HG03571 (cell line): ENCODE measurements at regions not wholly inside any gene's neighbourhood (a gene's known extent, or its start where the extent isn't known, plus 50 kb on each side); places are given as distances from the start of the nearest gene placed in this dataset.
"Not testable (repeated sequence)": the region's sequence is repeated elsewhere in the genome, so short reads cannot be mapped to it uniquely, and the experiment has no call there.

Source experiments
- ATAC-seq: cut with Tn5 transposase; IDR thresholded peaks from one replicate; pipeline ENCODE4 v1.9.1; 2021; ENCODE audit not compliant: unreplicated experiment

DNA sequence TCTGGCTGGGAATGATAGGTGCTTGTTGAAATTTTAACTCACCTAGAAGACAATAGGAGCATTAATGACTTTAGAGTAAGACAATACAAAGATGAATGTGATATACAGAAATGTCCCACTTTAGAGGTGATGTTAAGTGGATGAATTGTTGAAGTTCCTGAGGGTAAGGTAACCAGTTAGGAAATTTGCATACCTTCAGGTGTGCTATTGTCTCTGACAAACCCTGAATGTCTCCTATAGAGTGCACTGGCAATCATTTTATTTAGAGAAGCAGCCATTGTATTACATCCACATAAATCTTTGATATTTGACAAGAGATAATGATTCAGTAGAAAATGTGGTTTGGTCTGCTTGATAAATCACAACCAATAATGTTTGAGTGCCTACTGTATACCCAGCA is 228.5 kb downstream of the RNF144A start:
- no peak for ATAC-seq

DNA sequence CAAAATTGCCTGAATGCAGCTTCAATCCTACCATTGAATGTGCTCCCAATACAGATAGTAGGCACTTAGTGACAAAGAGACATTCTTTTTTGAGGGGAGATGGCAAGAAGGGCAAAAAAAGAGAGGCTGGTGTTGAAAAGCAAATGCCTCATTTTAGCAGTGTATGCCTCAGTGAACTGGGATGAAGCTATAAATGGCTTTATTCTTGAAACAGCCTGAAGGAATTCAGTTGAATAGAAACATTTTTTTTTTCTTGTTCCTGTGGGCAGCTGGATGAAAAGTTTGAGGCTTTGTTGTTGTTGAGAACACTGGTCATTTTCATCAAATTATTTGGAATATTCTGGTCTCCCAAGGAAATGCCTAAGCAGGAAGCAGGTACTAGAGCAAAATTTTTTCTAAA is 228.9 kb downstream of the RNF144A start:
- no peak for ATAC-seq

DNA sequence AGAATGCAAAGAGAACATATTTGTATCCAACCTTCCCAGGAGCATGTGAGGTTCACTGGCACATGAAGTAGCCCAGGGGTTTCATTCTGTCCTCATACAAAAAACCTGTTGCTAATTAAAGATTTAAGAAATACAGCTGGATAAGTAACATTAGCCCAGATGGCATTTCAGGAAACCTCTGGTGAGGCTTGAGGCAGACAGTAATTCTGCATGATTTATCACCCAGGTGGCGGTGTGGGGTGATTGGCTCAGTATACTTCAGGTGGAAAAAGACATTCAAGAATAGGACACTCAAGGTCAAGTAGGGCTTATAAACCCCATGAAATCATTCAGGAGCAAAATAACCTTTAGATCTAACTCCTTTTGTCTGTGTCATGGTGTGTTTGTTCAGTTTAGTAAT is 237.4 kb downstream of the RNF144A start:
- ATAC-seq: no peak

GRCh38 chr2:7161501-7161900 is 244.3 kb downstream of the RNF144A start:
- no peak for ATAC-seq

DNA sequence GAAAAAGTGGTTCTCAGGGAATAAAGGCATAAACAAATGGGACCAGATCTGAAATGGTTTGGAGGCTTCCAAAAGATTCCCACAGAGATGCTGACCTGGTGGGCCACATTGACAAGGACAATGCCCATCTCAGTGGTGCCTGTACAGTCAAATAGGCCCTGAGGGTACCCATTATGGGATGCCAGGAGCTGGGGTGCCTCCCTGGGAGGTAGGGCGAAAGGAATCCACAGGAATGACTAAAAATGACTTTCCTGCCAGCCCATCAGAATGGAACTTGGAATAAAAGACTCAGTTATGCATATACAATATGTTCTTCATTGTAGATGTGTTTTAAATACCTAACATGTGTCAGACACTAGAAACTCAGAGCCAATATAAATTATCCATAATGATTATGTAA is 248.5 kb downstream of the RNF144A start:
- no peak for ATAC-seq

DNA sequence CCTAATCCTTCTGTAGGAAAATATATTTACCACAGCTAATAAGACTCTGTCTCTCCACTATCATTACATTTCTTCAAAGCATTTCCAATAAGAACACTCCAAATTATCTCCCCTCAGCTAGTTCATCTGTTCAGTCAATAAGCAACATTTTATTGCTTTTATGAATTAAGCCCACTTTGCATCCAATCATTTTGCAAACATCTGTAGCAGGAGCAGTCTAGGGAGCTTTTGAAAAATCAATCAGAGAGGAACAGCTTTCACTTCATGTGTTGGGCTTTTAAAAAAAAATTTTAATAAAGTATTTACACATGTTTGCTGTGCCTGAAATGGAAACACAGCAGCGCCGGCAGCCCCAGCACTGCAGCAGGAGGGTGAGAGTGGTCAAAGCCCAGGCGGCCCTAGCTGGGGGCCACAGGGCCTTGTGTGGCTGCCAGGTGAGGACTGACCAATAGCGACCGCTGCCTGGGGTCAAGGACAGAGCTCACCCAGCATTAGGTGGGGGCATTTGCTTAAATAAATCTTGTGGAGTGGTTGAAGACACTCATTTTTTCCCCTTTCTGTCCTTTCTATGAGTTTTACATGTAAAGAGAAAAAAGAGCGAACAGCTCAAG is 250.7 kb downstream of the RNF144A start:
- no peak for ATAC-seq

GRCh38 chr2:7169593-7169992 is 252.4 kb downstream of the RNF144A start:
- no peak for ATAC-seq

- not testable (repeated sequence) for ATAC-seq
Measured at GRCh38 chr2:7178996-7179395, 261.8 kb downstream of the RNF144A start.

DNA sequence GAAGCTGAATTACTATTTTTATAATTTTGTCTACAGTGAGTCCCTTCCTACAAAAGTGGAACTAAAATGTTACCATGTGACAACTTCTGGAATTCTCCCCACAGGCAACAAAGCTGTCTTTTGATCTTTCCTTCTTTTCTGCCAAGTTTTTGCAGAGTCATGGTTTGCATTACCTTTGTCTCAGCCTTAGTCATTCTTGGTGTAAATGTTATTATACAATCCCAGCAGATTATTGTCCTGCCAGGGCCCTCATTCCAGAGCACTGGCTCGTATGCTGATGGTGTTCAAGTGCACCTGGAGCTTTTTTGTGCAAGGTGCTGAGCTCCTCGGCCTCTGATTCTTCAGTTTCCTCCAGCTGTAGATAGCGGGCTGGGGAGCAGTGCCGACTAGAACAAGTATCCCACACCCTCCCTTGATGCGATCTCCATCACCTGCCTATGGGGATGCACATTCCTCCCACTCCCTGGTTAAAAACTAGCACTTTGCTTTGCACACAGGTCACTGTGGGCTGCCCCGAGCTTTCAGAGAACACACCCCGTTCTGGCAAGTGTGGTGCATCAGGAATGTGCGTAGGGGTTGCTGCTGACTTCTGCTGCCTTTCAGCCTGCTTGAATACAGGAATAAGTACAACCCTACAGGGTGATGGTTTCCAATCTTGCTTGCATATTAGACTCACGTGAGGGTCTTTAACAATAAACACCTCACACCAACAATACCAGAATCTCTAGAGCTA is 263.6 kb downstream of the RNF144A start:
- no peak for ATAC-seq

DNA sequence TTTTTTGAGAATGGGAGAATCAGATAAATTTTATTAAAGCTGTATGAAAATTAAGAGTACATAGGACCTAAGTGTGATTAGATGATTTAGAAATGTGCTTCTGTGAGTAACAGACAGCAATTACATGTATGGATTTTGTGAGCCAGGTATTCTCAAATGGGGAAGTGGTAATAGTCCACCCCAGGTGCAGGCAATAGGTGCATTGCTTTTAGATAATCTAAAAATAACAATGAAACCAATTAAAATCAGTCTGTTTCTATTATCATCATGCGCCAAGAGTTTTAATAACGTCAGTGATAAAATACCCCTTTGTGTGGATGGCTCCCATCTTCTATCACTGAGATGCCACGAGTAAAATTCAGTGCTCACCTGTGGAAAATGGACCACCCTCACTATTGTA is 265.3 kb downstream of the RNF144A start:
- ATAC-seq: no peak

- no peak for ATAC-seq
Measured at GRCh38 chr2:7189106-7189505, 271.9 kb downstream of the RNF144A start.

DNA sequence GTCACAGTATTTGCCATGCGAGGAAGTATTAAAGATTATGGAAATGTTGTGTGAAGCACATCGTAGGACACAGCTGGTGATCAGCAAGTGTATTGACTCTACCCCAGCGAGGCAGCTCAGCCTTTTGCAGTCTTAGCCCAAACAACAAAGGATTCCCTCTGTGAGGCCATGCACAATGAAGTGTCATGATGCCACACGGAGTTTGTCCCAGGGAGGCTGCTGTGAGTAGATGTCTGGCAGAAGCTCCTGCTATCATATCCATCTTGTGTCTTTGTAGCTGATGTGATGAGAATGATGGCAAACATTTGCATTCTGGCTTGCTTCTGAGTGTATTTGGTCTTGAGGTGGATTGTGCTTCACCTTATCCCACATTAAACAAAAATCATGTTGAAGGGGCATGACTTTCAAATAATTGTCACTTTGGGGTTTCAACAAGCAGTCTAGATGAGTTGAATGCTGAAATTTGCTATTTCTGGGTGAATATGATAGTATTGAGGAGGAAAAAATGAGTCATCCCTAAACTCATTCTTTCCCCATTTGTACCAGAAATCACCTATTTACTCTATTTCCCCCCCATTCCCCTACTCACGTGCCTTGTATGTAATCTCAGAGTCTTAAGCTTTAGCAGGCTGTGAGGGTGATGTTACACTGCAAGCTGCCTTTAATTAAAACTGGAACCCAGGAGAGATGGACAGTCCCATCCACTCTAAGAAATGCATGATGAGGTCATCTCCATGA is 273.5 kb downstream of the RNF144A start:
- no peak for ATAC-seq

GRCh38 chr2:7191932-7192331 is 274.7 kb downstream of the RNF144A start:
- no peak for ATAC-seq

- ATAC-seq: no peak
Measured at GRCh38 chr2:7193457-7193856, 276.2 kb downstream of the RNF144A start.

GRCh38 chr2:7194950-7195349 is 277.7 kb downstream of the RNF144A start:
- ATAC-seq: no peak

GRCh38 chr2:7196883-7197282 is 279.7 kb downstream of the RNF144A start:
- ATAC-seq: no peak

DNA sequence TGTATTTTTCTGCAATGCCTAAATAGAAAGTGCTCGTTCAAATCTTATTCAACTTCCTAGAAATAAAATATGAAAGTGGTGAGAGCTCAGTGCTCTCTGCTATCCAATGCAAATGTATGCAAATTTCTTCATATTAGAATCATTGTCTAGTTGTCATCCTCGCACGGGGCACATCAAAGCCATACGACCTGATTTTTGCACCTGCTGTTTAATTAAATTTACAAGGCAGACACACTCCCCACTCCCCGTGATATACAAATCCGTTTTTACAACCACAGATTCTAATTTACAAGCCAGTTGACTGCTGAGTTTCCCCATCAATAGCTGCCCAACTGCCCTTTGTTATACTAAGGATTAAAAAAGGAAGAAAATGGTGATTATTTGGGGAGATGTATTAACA is 284.6 kb downstream of the RNF144A start:
- no peak for ATAC-seq

DNA sequence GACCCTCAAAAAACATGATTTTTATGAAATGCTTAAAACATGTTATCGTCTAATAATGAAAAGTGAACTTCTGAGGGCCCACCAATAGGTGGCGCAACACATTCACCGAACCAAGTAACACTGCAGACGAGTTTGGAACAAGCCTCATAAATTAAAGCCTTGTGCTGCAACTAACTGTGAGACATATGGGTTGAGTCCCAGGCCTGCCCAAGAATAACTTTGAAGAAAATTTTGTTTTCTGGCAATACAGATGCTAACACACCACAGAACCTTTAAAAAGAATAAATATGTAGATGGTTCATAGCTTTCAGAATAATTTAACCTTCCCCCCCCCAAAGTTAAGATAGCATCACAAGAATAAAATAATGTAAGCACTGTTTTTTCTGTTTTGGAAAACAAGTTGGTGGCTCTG is 285.9 kb downstream of the RNF144A start:
- no peak for ATAC-seq

- ATAC-seq: no peak
Measured at GRCh38 chr2:7205151-7205830, 288.1 kb downstream of the RNF144A start.

DNA sequence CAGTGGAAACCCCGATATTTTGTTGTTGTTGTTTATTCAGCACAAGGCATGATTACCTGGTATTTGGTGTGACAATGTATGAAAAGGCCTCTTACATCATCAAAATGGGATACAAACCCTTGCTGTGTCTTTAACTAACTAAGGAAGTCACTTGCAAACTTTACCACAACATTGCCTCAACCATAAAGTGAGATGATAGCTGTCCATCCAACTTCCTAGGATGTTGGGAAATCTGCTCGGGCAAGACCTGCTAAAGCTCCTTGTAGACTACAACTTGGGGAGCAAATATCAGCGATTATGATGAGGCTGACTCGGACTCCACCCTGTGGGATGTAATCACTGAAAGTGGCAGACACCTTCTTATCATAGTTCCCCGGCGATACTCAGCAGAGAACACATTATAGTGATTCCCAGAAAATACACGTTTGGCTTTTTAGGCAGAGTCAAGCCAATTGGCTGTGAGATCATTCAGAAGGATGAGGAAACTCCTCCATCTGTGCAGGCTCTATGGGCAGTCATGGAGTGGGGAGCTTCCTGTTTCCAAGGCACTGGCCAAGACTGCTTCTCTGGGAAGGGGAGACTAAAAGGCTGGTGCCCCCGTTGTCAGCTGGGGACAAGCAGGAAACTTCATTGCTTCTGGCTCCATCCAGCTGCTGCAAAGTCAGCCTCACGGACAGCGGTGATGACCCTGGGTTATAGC is 289.0 kb downstream of the RNF144A start:
- ATAC-seq: no peak

GRCh38 chr2:7207631-7208030 is 290.4 kb downstream of the RNF144A start:
- ATAC-seq: no peak
